ENCODE measurements at regions not wholly inside any gene's neighbourhood (a gene's known extent, or its start where the extent isn't known, plus 50 kb on each side); places are given as distances from the start of the nearest gene placed in this dataset.

- Histone ChIP-seq H3K9ac (ENCODE audit: low read depth in 1 of 2, low read length in 2 of 2) (no peak overlapping the region), H3K4me3 (ENCODE audit: low read length in 2 of 2) (no peak overlapping the region), H3K9me3 (ENCODE audit: control insufficient read depth in 2 of 2, low read length in 2 of 2) (no peaks in the 10 kb centered on the region), H3K4me1 (ENCODE audit: control insufficient read depth in 2 of 2, insufficient read depth in 2 of 2, low read length in 2 of 2) (no peaks in the 10 kb centered on the region), H3K27ac (ENCODE audit: low read depth in 2 of 2, low read length in 2 of 2) (no peak overlapping the region), H3K36me3 (ENCODE audit: control insufficient read depth in 2 of 2, insufficient read depth in 2 of 2, low read length in 2 of 2) (no peaks in the 10 kb centered on the region), H3K27me3 (ENCODE audit: control insufficient read depth in 2 of 2, insufficient read depth in 2 of 2, low read length in 2 of 2) (no peaks in the 10 kb centered on the region)
These were observed 972.6 kb downstream of the EFNA5 start for GRCh38 chr5:106698169-106698568.

DNA sequence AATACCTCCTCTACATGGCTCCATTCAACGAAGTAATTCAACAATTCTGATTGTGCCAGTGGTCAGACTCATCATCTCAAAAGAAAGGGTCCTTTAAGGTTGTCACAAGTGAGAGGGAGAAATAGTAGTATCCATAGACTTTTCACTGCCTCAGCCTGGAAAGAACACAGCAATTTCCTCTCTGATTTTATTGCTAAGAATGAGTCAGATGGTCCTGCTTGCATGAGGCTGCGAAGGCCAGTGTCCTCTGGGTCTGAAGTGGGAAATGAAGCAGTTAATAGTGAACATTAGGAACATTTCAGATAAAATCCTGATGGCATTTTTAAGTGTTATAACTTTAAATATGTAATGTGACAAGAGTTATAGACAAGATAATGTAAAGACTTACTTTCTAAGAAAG lies 979.0 kb downstream of the EFNA5 start:
- Histone ChIP-seq H3K4me3 (ENCODE audit: low read length in 2 of 2) (no peak overlapping the region), H3K9ac (ENCODE audit: low read depth in 1 of 2, low read length in 2 of 2) (no peak overlapping the region), H3K27ac (ENCODE audit: low read depth in 2 of 2, low read length in 2 of 2) (no peak overlapping the region), H3K4me1 (ENCODE audit: control insufficient read depth in 2 of 2, insufficient read depth in 2 of 2, low read length in 2 of 2) (no peaks in the 10 kb centered on the region), H3K27me3 (ENCODE audit: control insufficient read depth in 2 of 2, insufficient read depth in 2 of 2, low read length in 2 of 2) (no peaks in the 10 kb centered on the region), H3K36me3 (ENCODE audit: control insufficient read depth in 2 of 2, insufficient read depth in 2 of 2, low read length in 2 of 2) (no peaks in the 10 kb centered on the region), H3K9me3 (ENCODE audit: control insufficient read depth in 2 of 2, low read length in 2 of 2) (no peaks in the 10 kb centered on the region)

- Histone ChIP-seq H3K27ac (ENCODE audit: low read depth in 2 of 2, low read length in 2 of 2) (no peak overlapping the region), H3K9me3 (ENCODE audit: control insufficient read depth in 2 of 2, low read length in 2 of 2) (no peaks in the 10 kb centered on the region), H3K4me1 (ENCODE audit: control insufficient read depth in 2 of 2, insufficient read depth in 2 of 2, low read length in 2 of 2) (no peaks in the 10 kb centered on the region)
These were observed 980.2 kb downstream of the EFNA5 start for GRCh38 chr5:106690585-106690984.

GRCh38 chr5:106680330-106680729 lies 990.4 kb downstream of the EFNA5 start:
- H3K27ac ChIP-seq (ENCODE audit: low read depth in 2 of 2, low read length in 2 of 2): no peak overlapping the region
- H3K27me3 ChIP-seq (ENCODE audit: control insufficient read depth in 2 of 2, insufficient read depth in 2 of 2, low read length in 2 of 2): no peaks in the 10 kb centered on the region
- H3K36me3 ChIP-seq (ENCODE audit: control insufficient read depth in 2 of 2, insufficient read depth in 2 of 2, low read length in 2 of 2): no peaks in the 10 kb centered on the region
- H3K4me3 ChIP-seq (ENCODE audit: low read length in 2 of 2): no peak overlapping the region
- H3K9me3 ChIP-seq (ENCODE audit: control insufficient read depth in 2 of 2, low read length in 2 of 2): no peaks in the 10 kb centered on the region
- H3K9ac ChIP-seq (ENCODE audit: low read depth in 1 of 2, low read length in 2 of 2): no peak overlapping the region
- H3K4me1 ChIP-seq (ENCODE audit: control insufficient read depth in 2 of 2, insufficient read depth in 2 of 2, low read length in 2 of 2): no peaks in the 10 kb centered on the region

More at GRCh38 chr5:106690585-106690984, 980.2 kb downstream of the EFNA5 start:
- H3K27me3 ChIP-seq (ENCODE audit: control insufficient read depth in 2 of 2, insufficient read depth in 2 of 2, low read length in 2 of 2): no peaks in the 10 kb centered on the region
- H3K9ac ChIP-seq (ENCODE audit: low read depth in 1 of 2, low read length in 2 of 2): no peak overlapping the region
- no peaks in the 10 kb centered on the region for H3K36me3 ChIP-seq (ENCODE audit: control insufficient read depth in 2 of 2, insufficient read depth in 2 of 2, low read length in 2 of 2)
- H3K4me3 ChIP-seq (ENCODE audit: low read length in 2 of 2): no peak overlapping the region

GRCh38 chr5:106677057-106677456 lies 993.7 kb downstream of the EFNA5 start:
- Histone ChIP-seq H3K36me3 (ENCODE audit: control insufficient read depth in 2 of 2, insufficient read depth in 2 of 2, low read length in 2 of 2) (no peaks in the 10 kb centered on the region), H3K27me3 (ENCODE audit: control insufficient read depth in 2 of 2, insufficient read depth in 2 of 2, low read length in 2 of 2) (no peaks in the 10 kb centered on the region), H3K4me3 (ENCODE audit: low read length in 2 of 2) (no peak overlapping the region), H3K4me1 (ENCODE audit: control insufficient read depth in 2 of 2, insufficient read depth in 2 of 2, low read length in 2 of 2) (no peaks in the 10 kb centered on the region), H3K27ac (ENCODE audit: low read depth in 2 of 2, low read length in 2 of 2) (no peak overlapping the region), H3K9me3 (ENCODE audit: control insufficient read depth in 2 of 2, low read length in 2 of 2) (no peaks in the 10 kb centered on the region), H3K9ac (ENCODE audit: low read depth in 1 of 2, low read length in 2 of 2) (no peak overlapping the region)

DNA sequence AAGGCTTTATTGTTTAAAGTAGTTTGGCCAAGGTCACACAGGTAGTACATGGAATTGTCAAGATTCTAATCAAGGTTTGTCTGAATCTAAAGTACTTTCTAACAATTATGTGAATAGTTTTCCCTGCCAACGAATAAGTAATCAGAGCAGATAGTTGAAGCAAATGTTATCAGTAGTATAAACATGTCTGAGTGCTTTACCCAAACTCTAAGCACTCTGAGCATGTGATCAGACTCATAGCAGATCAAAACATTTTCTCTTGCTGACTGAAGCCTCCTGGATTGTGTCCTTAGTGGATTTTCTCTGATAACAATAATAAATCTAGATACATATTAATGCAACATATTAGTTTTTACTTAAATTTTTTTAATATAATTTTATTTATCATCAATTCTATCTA lies 995.0 kb downstream of the EFNA5 start:
- H3K9me3 ChIP-seq (ENCODE audit: control insufficient read depth in 2 of 2, low read length in 2 of 2): no peaks in the 10 kb centered on the region
- H3K9ac ChIP-seq (ENCODE audit: low read depth in 1 of 2, low read length in 2 of 2): no peak overlapping the region
- no peaks in the 10 kb centered on the region for H3K27me3 ChIP-seq (ENCODE audit: control insufficient read depth in 2 of 2, insufficient read depth in 2 of 2, low read length in 2 of 2)
- no peaks in the 10 kb centered on the region for H3K4me1 ChIP-seq (ENCODE audit: control insufficient read depth in 2 of 2, insufficient read depth in 2 of 2, low read length in 2 of 2)
- H3K36me3 ChIP-seq (ENCODE audit: control insufficient read depth in 2 of 2, insufficient read depth in 2 of 2, low read length in 2 of 2): no peaks in the 10 kb centered on the region
- H3K4me3 ChIP-seq (ENCODE audit: low read length in 2 of 2): no peak overlapping the region
- H3K27ac ChIP-seq (ENCODE audit: low read depth in 2 of 2, low read length in 2 of 2): no peak overlapping the region

- no peak overlapping the region for H3K27ac ChIP-seq (ENCODE audit: low read depth in 2 of 2, low read length in 2 of 2)
- no peaks in the 10 kb centered on the region for H3K9me3 ChIP-seq (ENCODE audit: control insufficient read depth in 2 of 2, low read length in 2 of 2)
- no peaks in the 10 kb centered on the region for H3K36me3 ChIP-seq (ENCODE audit: control insufficient read depth in 2 of 2, insufficient read depth in 2 of 2, low read length in 2 of 2)
- no peaks in the 10 kb centered on the region for H3K4me1 ChIP-seq (ENCODE audit: control insufficient read depth in 2 of 2, insufficient read depth in 2 of 2, low read length in 2 of 2)
- H3K27me3 ChIP-seq (ENCODE audit: control insufficient read depth in 2 of 2, insufficient read depth in 2 of 2, low read length in 2 of 2): no peaks in the 10 kb centered on the region
- H3K4me3 ChIP-seq (ENCODE audit: low read length in 2 of 2): no peak overlapping the region
- H3K9ac ChIP-seq (ENCODE audit: low read depth in 1 of 2, low read length in 2 of 2): no peak overlapping the region
These were observed 996.8 kb downstream of the EFNA5 start for GRCh38 chr5:106673941-106674340.

- H3K9ac ChIP-seq (ENCODE audit: low read depth in 1 of 2, low read length in 2 of 2): no peak overlapping the region
- H3K9me3 ChIP-seq (ENCODE audit: control insufficient read depth in 2 of 2, low read length in 2 of 2): no peaks in the 10 kb centered on the region
- no peak overlapping the region for H3K4me3 ChIP-seq (ENCODE audit: low read length in 2 of 2)
- H3K4me1 ChIP-seq (ENCODE audit: control insufficient read depth in 2 of 2, insufficient read depth in 2 of 2, low read length in 2 of 2): no peaks in the 10 kb centered on the region
- no peak overlapping the region for H3K27ac ChIP-seq (ENCODE audit: low read depth in 2 of 2, low read length in 2 of 2)
- no peaks in the 10 kb centered on the region for H3K36me3 ChIP-seq (ENCODE audit: control insufficient read depth in 2 of 2, insufficient read depth in 2 of 2, low read length in 2 of 2)
- no peaks in the 10 kb centered on the region for H3K27me3 ChIP-seq (ENCODE audit: control insufficient read depth in 2 of 2, insufficient read depth in 2 of 2, low read length in 2 of 2)
These were observed 1008.9 kb downstream of the EFNA5 start for GRCh38 chr5:106661866-106662265.

- no peaks in the 10 kb centered on the region for H3K9me3 ChIP-seq (ENCODE audit: control insufficient read depth in 2 of 2, low read length in 2 of 2)
- H3K36me3 ChIP-seq (ENCODE audit: control insufficient read depth in 2 of 2, insufficient read depth in 2 of 2, low read length in 2 of 2): no peaks in the 10 kb centered on the region
- no peaks in the 10 kb centered on the region for H3K27me3 ChIP-seq (ENCODE audit: control insufficient read depth in 2 of 2, insufficient read depth in 2 of 2, low read length in 2 of 2)
- H3K27ac ChIP-seq (ENCODE audit: low read depth in 2 of 2, low read length in 2 of 2): no peak overlapping the region
- H3K4me1 ChIP-seq (ENCODE audit: control insufficient read depth in 2 of 2, insufficient read depth in 2 of 2, low read length in 2 of 2): no peaks in the 10 kb centered on the region
- H3K4me3 ChIP-seq (ENCODE audit: low read length in 2 of 2): no peak overlapping the region
- H3K9ac ChIP-seq (ENCODE audit: low read depth in 1 of 2, low read length in 2 of 2): no peak overlapping the region
These were observed 1010.1 kb downstream of the EFNA5 start for GRCh38 chr5:106660681-106661080.

- Histone ChIP-seq H3K4me3 (ENCODE audit: low read length in 2 of 2) (no peak overlapping the region), H3K27me3 (ENCODE audit: control insufficient read depth in 2 of 2, insufficient read depth in 2 of 2, low read length in 2 of 2) (no peaks in the 10 kb centered on the region), H3K9me3 (ENCODE audit: control insufficient read depth in 2 of 2, low read length in 2 of 2) (no peaks in the 10 kb centered on the region), H3K4me1 (ENCODE audit: control insufficient read depth in 2 of 2, insufficient read depth in 2 of 2, low read length in 2 of 2) (no peaks in the 10 kb centered on the region), H3K9ac (ENCODE audit: low read depth in 1 of 2, low read length in 2 of 2) (no peak overlapping the region), H3K36me3 (ENCODE audit: control insufficient read depth in 2 of 2, insufficient read depth in 2 of 2, low read length in 2 of 2) (no peaks in the 10 kb centered on the region), H3K27ac (ENCODE audit: low read depth in 2 of 2, low read length in 2 of 2) (no peak overlapping the region)
These were observed 1012.6 kb downstream of the EFNA5 start for GRCh38 chr5:106658150-106658549.

DNA sequence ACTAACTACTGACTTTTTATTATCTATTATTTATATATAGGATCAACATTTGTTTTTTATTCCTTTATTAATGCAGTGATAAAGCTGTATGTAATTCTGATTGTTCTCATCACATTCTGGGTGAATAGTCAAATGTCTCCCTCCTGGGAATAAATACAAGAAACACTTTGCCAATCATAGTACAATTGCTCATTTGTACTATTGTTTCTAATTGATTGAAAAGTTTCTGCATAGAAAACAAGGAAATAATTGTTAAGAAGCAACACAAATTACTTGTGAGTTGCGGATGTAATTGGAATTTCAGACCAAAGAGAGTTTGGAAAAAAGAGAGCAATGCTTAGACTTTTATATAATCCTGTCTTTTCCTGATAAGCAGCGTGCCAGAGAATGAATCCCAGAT lies 1013.9 kb downstream of the EFNA5 start:
- H3K36me3 ChIP-seq (ENCODE audit: control insufficient read depth in 2 of 2, insufficient read depth in 2 of 2, low read length in 2 of 2): no peaks in the 10 kb centered on the region
- H3K9ac ChIP-seq (ENCODE audit: low read depth in 1 of 2, low read length in 2 of 2): no peak overlapping the region
- H3K4me1 ChIP-seq (ENCODE audit: control insufficient read depth in 2 of 2, insufficient read depth in 2 of 2, low read length in 2 of 2): no peaks in the 10 kb centered on the region
- no peak overlapping the region for H3K4me3 ChIP-seq (ENCODE audit: low read length in 2 of 2)
- H3K9me3 ChIP-seq (ENCODE audit: control insufficient read depth in 2 of 2, low read length in 2 of 2): no peaks in the 10 kb centered on the region
- no peaks in the 10 kb centered on the region for H3K27me3 ChIP-seq (ENCODE audit: control insufficient read depth in 2 of 2, insufficient read depth in 2 of 2, low read length in 2 of 2)
- no peak overlapping the region for H3K27ac ChIP-seq (ENCODE audit: low read depth in 2 of 2, low read length in 2 of 2)
